Omental fat pad (tissue), 3 donors: ENCODE measurements at regions not wholly inside any gene's neighbourhood (a gene's known extent, or its start where the extent isn't known, plus 50 kb on each side); places are given as distances from the start of the nearest gene placed in this dataset.

Experiments
- ATAC-seq: fragments of 150-250 bp; one replicate; pipeline ENCODE4 v1.9.1; 2016; ENCODE audit warnings: mild to moderate bottlenecking, moderate library complexity; ENCODE audit not compliant: low FRiP score
- DNase-seq: peaks from one replicate; pipeline ENCODE4 v3.0.0-alpha.2; 2019; ENCODE audit warnings: low spot score
- CTCF ChIP-seq, 3 donors: fragments of 450-650 bp; IDR thresholded peaks; one replicate each; pipeline ENCODE4 v1.5.1; 2016 to 2017; ENCODE audit warnings: antibody characterized with exemption in 3 of 3, mild to moderate bottlenecking in 3 of 3, moderate library complexity in 2 of 3

DNA sequence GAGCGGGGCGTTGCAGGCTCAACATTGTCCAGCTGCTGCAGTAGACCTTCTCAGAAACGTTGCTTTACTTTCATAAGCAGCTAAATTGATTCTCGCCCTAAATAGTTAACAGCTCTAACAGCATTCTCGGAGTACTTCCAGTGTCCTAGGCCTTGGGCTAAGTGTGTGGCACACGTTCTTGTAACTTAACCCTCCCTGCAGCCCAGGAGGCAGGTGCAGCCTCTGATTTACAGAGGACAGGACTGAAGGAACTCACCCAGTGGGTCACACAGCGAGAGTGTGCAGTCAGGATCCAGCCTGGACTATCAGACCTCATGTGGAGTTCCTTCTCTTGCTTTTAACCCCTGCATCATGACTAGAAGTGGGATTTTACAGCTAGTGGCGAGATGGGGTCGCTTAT, 312.8 kb upstream of the C2CD4B start:
- DNase-seq: no peak
- no peak for TF ChIP-seq CTCF (IDR thresholded peaks at IDR 0.05)
- ATAC-seq: no peak

- no peak for DNase-seq
- TF ChIP-seq CTCF (IDR thresholded peaks at IDR 0.05): no peak
- no peak for ATAC-seq
These were observed 317.8 kb upstream of the C2CD4B start for GRCh38 chr15:62482785-62483429.

GRCh38 chr15:62483814-62484213, 318.7 kb upstream of the C2CD4B start:
- no peak for ATAC-seq

DNA sequence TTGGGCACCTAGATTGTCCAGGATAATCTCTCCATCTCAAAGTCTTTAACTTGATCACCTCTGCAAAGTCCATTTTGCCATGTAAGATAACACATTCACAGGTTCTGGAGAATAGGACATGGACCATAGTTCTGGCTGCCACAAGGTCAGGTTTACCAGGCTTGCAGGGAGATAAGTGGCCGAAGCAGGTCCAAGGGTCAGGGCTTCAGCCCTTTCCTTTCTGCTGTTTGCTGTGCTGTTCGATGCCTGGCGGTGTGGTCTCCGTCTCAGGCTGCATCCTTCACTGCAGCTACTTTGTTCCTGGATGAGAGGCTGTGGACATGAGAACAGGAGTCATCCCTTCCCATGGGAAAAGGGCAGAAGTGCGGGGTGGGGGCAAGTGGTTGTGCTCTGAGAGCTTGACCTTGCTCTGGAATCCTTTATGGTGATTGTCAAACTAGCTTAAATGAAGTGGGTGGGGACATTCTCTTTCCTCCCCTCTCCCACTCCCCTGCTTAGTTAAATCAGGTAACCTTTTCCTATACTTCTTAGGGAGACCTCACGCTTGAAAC, 320.2 kb upstream of the C2CD4B start:
- ATAC-seq: no peak
- no peak for DNase-seq

More at GRCh38 chr15:62483814-62484213, 318.7 kb upstream of the C2CD4B start:
- no peak for TF ChIP-seq CTCF (IDR thresholded peaks at IDR 0.05)
- DNase-seq: no peak

GRCh38 chr15:62486041-62486440, 321.0 kb upstream of the C2CD4B start:
- ATAC-seq (no peak), DNase-seq (no peak)
- no peak for TF ChIP-seq CTCF (IDR thresholded peaks at IDR 0.05)

More for the DNA sequence above, 320.2 kb upstream of the C2CD4B start:
- TF ChIP-seq CTCF (IDR thresholded peaks at IDR 0.05): no peak

- ATAC-seq: no peak
- TF ChIP-seq CTCF (IDR thresholded peaks at IDR 0.05): no peak
- no peak for DNase-seq
These were observed 323.3 kb upstream of the C2CD4B start for GRCh38 chr15:62488387-62488786.

DNA sequence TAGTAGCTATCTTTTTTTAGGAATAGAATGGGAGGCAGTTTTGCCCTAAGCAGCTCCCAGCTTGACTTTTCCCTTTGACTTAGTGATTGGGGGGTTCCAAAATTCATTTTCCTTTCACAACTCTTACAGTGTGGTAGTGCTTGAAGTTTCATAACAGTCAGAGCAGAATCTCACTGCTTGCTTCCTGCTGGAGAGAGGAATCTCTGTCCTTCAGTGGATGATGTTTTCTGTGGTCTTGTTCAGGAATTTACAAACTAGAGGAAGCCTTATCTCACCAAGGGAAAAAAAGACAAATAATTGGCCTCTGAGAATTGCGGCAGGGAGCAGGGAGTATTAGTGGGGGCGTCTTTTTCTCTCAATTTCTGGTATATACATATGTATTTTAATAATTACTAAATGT, 326.6 kb upstream of the C2CD4B start:
- no peak for ATAC-seq
- no peak for TF ChIP-seq CTCF (IDR thresholded peaks at IDR 0.05)
- DNase-seq: no peak
